Right ventricle myocardium superior (tissue), 1 donor: ENCODE measurements at regions not wholly inside any gene's neighbourhood (a gene's known extent, or its start where the extent isn't known, plus 50 kb on each side); places are given as distances from the start of the nearest gene placed in this dataset.
"Not testable (repeated sequence)": the region's sequence is repeated elsewhere in the genome, so short reads cannot be mapped to it uniquely, and the experiment has no call there.

Experiments used
- ATAC-seq: fragments of 200-7000 bp; cut with Tn5 transposase; one replicate; pipeline ENCODE4 v1.9.1; 2020; ENCODE audit warnings: mild to moderate bottlenecking; ENCODE audit not compliant: poor library complexity
- DNase-seq: peaks from one replicate; pipeline ENCODE4 v3.0.0-alpha.2; 2020
- intact Hi-C: fragments of 100-400 bp; cut with DNase I; formaldehyde crosslinking; loops from one replicate; pipeline ENCODE4 v1.11.2; 2022
- donor health status: DM: no; HTN: yes; CAD: no; lungs with severe emphysema.

DNA sequence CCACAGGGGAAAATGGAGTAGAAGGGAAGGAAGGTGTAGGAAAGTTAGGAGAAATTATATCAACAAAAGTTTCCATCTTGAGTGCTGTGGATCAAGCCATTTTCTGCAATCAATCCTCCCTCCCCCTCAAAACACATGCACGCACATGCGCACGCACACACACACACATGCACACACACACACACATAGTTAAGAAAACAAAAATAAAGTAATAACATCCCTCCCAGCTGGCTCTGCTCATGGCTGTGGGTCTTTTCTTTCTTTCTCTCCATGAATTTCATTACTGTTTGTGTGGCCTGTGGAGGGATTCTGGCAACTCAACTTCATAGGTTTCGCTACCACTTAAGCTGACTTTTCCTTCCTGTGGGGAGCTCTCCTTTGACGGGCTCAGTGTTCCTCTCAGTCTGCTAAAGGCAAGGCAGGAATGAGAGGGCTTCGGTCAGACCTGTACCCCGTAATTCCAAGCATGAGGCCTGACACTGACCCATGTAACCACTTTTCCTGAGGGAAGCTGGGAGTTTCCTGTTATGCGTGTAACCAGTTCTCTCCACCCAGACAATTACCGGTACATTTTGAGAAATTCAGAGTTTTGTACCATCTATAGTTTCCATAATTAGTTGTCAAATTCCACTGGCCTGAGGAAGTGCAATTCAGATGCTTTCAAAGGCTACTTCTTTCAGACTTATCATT is 79.8 kb downstream of the ZNF92 start:
- ATAC-seq (no peak), DNase-seq (no peak)
- intact Hi-C loops, result no loop called here

DNA sequence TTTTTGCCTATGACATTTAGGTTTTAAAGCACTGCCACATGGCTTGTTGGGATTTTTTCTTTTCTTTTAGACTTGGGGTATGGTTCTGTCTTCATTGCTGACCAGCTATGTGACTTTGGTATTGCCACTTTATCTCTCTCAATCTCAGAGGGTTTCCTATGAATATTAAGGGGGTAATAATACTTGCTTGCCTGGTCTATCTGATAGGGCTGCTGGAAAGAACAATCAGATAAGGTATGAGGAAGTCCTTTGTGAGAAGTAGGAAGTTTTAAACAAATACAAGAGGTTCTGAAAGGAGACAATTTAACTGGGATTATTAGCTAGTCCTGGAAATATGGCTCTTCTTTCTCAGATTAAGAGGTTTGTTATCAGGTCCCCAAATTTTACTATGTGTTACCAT is 80.8 kb downstream of the ZNF92 start:
- intact Hi-C loops, result no loop called here

DNA sequence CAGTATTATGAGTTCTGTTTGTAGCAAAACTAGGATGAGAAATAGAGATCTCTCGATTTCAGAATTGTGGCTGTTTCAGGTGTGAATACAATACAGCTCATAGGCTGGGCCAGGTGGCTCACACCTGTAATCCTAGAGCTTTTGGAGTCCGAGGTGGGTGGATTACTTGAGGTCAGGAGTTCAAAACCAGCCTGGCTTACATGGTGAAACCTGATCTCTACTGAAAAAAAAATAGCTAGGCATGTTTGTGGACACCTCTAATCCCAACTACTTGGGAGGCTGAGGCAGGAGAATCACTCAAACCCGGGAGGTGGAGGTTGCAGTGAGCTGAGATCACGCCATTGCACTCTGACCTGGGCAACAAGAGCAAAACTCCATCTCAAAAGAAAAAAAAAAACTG is 81.4 kb downstream of the ZNF92 start:
- ATAC-seq, intact Hi-C loops, DNase-seq: not testable (repeated sequence)

More for the DNA sequence above, 80.8 kb downstream of the ZNF92 start:
- no peak for ATAC-seq
- no peak for DNase-seq

DNA sequence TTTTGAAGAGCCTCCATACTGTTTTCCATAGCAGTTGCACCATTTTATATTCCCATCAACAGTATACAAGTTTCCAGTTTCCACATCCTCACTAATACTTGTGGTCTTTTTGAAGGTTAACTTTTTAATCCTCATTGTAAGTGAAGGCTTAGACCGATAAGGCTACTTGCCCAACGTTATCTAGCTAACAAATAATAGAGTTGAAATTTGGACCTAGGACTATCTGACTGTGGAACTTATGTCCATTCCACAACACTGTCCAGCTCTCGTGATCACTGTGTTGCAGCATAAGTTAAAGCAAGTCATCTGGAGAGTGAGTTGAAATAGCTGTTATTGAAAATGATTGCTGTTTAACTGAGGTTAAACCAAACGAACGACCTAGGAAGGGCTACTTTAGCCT is 84.0 kb downstream of the ZNF92 start:
- intact Hi-C loops, result no loop called here
- DNase-seq, result no peak
- ATAC-seq, result no peak

DNA sequence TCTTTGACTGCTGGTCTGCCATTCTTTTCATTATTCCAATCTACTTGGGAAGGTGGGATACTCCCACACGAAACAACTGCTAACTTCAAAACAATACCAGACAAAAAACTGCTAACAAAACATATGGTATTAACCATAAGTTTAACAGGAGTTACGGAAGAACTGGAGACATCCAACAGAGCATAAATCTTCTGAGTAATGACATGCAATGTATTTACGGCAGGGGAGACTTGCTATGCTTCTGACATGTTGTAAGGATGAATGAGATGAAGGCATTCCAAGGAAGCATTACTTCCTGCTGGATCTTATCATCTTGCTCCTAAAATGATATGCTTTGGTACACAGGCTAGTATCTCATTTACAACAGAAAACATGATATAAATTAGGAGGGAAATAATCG is 85.8 kb downstream of the ZNF92 start:
- ATAC-seq, result no peak
- no peak for DNase-seq

DNA sequence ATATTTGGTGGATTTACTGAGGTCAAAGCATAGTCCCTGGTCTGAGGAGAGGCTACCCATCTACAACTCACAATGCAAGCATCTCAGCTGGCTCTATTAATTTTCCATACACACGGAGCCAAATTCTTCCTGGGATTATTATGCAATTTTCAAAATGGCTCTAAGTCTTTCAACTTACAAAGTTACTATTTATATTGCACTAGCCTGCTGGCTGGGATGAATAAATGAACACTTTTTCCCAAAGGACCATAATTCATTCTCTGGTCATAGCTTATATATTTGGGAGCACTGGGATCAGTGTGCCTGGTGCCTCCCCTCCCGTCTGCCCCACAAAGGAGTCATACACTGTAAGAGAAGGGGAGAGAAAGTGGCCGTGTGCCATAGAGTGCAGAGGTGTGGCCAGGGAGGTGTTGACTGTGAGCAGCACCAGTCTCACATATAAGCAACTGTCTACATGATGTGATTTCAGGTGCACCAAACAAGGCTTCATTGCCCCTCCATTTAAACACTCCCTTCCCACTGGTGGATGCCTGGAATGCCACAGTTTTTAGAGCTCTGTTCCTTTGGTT is 88.6 kb downstream of the ZNF92 start:
- intact Hi-C loops, result no loop called here

More for the DNA sequence above, 85.8 kb downstream of the ZNF92 start:
- intact Hi-C loops, result no loop called here

DNA sequence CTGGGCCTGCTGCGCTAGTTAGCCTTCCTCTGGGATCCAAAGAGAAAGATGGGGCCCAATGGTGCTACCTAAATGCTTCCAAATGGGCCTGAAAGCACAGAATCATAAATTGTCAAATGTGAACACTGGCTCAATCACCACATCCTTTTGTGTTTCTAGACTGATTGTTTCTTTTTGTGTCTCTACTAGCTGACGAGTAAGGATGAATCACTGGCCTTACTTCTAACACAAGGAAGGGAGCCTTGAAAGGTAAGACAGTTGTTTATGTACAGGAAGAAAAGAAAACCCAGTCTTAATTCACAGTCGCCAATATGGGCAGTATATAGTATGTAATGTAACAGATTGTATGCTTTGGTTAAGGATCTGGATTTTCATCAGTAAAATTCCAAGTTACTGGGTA is 89.5 kb downstream of the ZNF92 start:
- ATAC-seq, result no peak
- intact Hi-C loops, result no loop called here
- no peak for DNase-seq

More for the DNA sequence above, 88.6 kb downstream of the ZNF92 start:
- no peak for ATAC-seq
- no peak for DNase-seq

DNA sequence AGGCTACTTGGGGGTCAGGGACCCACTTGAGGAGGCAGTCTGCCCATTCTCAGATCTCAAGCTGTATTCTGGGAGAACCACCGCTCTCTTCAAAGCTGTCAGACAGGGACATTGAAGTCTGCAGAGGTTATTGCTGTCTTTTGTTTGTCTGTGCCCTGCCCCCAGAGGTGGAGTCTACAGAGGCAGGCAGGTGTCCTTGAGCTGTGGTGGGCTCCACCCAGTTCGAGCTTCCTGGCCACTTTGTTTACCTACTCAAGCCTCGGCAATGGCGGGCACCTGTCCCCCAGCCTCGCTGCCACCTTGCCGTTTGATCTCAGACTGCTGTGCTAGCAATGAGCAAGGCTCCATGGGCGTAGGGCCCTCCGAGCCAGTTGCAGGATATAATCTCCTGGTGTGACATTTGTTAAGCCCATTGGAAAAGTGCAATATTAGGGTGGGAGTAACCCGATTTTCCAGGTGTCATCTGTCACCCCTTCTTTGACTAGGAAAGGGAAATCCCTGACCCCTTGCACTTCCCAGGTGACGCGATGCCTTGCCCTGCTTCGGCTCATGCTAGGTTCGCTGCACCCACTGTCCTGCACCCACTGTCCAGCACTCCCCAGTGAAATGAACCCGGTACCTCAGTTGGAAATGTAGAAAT is 96.4 kb downstream of the ZNF92 start:
- ATAC-seq, intact Hi-C loops, DNase-seq: not testable (repeated sequence)

DNA sequence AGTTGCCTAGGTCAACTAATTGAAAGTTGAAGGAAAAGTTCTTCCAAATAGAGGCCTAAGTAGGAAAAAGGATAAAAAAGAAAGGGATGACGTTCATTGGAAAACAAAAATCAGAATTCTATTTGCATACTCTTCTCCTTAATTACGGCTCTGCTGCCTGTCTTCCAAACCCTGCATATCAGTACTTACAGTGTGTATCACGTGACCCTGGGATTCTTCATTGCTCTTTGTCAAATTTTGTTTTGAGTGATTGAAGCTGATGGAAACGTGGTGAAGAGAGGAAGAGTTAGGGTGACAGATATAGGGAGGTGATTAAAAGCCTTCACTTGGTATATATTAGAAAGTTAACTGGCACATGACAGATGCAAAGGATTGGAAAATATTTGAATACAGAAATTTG is 97.9 kb downstream of the ZNF92 start:
- intact Hi-C loops, result no loop called here
- no peak for DNase-seq
- no peak for ATAC-seq

DNA sequence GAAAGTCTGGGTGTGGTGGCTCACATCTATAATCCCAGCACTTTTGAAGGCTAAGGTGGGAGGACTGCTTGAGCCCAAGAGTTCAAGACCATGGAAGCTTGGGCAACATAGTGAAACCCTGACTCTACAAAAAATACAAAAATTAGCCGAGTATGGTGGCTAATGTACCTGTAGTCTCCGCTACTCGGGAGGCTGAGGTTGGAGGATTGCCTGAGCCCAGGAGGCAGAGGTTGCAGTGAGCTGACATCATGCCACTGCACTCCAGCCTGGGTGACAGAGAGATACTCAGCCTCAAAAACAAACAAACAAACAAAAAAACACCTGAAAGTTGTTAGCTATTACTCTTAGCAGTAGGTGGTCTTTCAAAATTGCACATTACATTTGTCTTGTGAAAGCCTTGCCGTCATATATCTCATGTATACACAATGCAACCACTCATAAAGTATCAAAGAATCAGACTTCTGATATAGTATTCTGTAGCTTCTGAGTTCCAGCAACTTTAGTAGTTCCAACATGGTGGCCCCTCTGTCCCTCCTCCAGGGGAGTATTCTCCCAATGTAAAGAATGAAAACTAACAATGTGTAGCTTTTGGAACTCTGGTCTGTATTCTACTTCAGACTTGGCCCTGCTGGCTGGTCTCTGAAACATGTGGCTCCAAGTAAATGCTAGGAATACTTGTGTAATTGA is 101.5 kb downstream of the ZNF92 start:
- ATAC-seq (no peak), DNase-seq (no peak)
- intact Hi-C loops, result no loop called here

DNA sequence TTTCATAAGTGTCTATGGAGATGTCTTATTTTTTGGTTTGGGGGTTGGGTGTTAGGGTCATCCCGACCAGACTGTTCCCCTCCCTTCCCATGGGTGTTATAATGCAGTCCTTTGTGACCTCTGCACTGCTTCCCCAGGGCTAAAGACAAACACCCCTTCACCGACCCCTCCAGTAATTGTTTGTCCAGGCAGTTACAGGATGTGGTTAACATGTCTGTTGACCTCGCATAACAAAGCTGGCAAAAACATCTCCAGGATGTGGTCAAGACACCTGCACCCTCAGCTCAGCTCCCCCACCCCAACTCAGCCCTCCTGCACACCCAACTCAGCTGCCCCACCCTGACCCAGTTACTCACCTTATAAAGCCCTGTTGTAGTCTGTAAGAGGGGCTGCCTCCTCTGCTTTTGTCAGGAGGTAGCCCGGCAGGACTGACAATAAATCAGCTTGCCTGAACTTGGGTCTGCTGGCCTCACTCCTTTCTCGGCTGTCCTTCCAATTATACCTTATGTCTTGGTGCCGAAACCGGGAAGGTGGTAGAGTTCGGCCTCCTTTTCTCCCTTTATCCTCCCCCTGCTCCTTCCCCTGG is 102.2 kb downstream of the ZNF92 start:
- intact Hi-C loops, result no loop called here
- DNase-seq, result no peak
- ATAC-seq, result no peak

DNA sequence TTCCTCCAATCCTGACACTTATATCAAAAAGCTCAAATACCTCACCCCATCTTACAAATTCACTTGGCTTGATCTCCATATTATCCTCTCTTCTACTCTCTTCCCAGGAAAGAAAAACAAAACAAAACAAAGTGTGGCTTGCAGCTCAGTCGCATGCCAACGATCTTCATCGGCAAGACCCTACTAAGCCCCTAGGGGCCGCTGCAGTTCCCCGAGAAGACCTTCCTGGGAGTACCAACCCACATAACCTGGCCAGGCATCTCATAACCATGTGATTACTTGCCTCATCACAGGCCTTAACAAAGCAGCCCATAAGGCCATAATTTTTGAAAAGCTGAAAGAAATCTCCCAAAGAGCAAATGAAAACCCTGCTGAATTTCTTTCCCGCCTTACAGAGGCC is 103.7 kb downstream of the ZNF92 start:
- ATAC-seq (no peak), DNase-seq (no peak)
- intact Hi-C loops, result no loop called here

DNA sequence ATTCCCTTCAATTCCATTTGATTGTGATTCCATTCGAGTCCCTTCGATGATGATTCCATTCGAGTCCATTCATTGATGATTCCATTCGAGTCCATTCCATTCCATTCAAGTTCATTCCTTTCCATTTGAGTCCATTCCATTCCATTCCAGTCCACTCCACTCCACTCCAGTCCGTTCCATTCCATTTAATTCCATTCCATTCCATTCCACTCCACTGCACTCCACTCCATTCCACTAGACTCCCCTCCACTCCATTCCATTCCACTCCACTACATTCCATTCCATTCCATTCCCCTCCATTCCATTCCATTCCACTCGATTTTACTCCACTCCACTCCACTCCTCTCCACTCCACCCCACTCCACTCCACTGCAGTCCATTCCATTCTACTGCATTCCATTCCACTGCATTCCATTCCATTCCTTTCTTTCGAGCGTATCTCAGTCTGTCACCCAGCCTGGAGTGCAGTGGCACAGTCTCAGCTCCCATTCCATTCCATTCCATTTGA is 115.7 kb downstream of the ZNF92 start:
- intact Hi-C loops, result no loop called here
- ATAC-seq, result no peak

DNA sequence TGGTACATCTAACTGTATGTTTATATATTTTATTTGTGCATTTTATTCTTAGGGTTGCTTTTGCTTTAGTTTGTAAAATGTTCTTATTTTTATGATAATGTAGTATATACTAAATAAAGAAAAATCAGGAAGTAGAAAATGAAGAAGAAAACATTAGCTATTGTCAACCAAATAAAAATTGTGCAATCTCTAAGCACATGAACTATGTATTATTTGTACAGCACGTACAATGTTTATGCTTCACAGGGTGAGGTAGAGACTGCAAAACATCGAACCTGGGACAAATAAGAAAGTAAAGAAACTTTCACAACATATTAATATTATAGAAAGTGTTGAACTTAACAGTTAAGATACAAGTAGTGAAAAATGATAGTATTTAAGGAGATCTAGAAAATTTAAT is 123.0 kb downstream of the ZNF92 start:
- ATAC-seq, DNase-seq, intact Hi-C loops: not testable (repeated sequence)

More for the DNA sequence above, 115.7 kb downstream of the ZNF92 start:
- DNase-seq, result no peak

DNA sequence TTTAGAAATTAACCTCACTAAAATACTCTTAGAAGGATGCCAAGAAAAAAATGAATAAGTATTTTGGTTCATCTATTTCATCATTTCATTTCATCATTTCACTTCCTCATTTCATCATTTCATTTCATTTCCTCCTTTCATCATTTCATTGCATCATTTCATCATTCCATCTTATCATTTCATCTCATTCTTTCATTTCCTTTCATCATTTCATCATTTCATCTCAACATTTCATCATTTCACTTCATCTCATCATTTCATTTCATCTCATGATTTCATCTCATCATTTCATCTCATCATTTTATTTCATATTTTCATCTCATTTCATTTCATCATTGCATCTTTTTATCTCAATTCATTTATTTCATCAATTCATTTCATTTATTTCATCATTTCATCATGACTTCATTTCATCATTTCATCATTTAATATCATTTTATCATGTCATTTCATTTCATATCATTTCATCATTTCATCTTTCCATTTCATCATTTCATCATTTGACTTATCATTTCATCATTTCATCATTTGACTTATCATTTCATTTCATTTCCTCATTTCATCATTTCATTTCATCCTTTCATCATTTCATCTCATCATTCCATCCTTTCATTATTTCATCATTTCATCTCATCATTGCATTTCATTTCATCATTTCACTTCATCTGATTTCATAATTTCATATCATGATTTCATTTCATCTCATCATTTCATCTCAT is 129.9 kb downstream of the ZNF92 start:
- ATAC-seq (no peak), DNase-seq (no peak)
- intact Hi-C loops, result no loop called here

DNA sequence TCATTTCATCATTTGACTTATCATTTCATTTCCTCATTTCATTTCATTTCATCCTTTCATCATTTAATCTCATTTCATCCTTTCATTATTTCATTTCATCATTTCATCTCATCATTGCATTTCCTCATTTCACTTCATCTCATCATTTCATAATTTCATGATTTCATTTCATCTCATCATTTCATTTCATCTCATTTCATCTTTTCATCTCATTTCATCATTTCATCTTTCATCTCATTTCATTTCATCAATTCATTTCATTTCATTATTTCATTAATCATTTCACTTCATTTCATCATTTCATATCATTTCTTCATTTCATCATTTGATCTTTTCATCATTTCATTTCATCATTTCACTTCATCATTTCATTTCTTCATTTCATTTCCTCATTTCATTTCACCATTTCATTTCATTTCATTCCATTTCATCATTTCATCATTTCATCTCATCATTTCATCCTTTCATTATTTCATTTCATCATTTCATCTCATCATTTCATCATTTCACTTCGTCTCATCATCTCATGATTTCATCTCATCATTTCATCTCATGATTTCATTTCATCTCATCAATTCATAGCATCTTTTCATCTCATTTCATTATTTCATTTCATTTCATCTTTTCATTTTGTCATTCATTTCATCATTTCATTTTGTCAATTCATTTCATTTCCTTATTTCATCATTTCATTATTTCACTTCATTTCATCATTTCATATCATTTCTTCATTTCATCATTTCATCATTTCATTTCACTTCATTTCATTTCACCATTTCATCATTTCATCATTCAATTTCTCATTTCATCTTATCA is 131.1 kb downstream of the ZNF92 start:
- ATAC-seq, DNase-seq, intact Hi-C loops: not testable (repeated sequence)

DNA sequence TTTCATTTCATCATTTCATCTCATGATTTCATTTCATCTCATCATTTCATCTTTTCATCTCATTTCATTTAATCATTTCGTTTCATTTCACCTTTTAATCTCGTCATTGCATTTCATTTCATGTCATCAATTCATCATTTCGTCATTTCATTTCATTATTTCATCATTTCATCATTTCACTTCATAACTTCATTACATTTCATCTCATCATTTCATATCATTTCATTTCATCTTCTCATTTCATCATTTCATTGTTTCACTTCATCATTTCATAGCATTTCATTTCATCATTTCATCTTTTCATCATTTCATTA is 131.6 kb downstream of the ZNF92 start:
- ATAC-seq, DNase-seq, intact Hi-C loops: not testable (repeated sequence)
